Epithelial cell of esophagus (primary cell): ENCODE measurements at regions not wholly inside any gene's neighbourhood (a gene's known extent, or its start where the extent isn't known, plus 50 kb on each side); places are given as distances from the start of the nearest gene placed in this dataset.
A peak's percentile ranks its signal among the peaks of the same experiment; 100 is the strongest.
"Not testable (repeated sequence)": the region's sequence is repeated elsewhere in the genome, so short reads cannot be mapped to it uniquely, and the experiment has no call there.

Experiments used
- DNase-seq: peaks from one replicate; pipeline ENCODE4 v3.0.0; 2010; ENCODE audit warnings: low read depth
- H3K4me3 ChIP-seq: 2 replicates; pipeline ENCODE4 v1.5.1; 2011; ENCODE audit warnings: mild to moderate bottlenecking, low read length, control low read depth
- TF ChIP-seq, protein P1 (sequence below): IDR thresholded peaks from 2 replicates; pipeline ENCODE4 v1.5.1; 2011; ENCODE audit warnings: low read depth, mild to moderate bottlenecking, low read length, control low read depth, inconsistent platforms; ENCODE audit not compliant: insufficient read depth; ENCODE audit errors: missing control alignments

DNA sequence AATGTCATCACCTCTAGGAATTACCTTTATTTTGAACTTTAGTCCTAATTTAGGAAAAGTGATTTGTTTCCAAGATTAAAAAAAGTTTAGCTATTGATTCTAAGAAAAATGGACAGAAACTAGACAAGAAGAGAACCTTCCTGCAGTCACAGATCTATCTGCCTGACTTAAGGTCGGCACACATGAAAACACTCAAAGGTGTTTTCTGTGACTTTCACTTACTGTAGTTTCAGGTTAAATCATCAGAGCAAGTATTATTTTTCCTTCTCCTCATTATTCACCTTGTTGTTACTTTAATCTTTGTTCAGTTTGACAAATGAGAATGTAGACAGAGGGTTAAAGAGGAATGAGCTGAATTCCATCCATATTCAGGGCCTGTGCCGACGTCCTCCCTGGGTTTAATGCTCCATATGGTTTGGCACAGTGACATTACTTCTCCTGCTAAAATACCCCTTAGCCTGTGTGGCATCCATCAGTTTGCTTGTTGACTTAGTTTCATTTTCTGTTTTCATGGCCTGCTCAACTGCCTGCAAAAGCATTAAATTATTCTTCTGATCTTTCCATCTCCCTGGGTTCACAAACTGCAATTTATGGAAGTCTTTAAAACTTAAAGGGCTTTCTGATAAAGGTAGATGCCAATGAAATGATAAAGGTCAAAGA, 352.7 kb downstream of the NKX6-1 start:
- DNase-seq = no peak
- TF ChIP-seq, protein P1, sequence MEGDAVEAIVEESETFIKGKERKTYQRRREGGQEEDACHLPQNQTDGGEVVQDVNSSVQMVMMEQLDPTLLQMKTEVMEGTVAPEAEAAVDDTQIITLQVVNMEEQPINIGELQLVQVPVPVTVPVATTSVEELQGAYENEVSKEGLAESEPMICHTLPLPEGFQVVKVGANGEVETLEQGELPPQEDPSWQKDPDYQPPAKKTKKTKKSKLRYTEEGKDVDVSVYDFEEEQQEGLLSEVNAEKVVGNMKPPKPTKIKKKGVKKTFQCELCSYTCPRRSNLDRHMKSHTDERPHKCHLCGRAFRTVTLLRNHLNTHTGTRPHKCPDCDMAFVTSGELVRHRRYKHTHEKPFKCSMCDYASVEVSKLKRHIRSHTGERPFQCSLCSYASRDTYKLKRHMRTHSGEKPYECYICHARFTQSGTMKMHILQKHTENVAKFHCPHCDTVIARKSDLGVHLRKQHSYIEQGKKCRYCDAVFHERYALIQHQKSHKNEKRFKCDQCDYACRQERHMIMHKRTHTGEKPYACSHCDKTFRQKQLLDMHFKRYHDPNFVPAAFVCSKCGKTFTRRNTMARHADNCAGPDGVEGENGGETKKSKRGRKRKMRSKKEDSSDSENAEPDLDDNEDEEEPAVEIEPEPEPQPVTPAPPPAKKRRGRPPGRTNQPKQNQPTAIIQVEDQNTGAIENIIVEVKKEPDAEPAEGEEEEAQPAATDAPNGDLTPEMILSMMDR = no peak
- no peak overlapping the region for H3K4me3 ChIP-seq

- TF ChIP-seq, protein P1 = no peak
- no peak overlapping the region for H3K4me3 ChIP-seq
- no peak for DNase-seq
Observed at GRCh38 chr4:84145176-84145575, 353.9 kb downstream of the NKX6-1 start.

DNA sequence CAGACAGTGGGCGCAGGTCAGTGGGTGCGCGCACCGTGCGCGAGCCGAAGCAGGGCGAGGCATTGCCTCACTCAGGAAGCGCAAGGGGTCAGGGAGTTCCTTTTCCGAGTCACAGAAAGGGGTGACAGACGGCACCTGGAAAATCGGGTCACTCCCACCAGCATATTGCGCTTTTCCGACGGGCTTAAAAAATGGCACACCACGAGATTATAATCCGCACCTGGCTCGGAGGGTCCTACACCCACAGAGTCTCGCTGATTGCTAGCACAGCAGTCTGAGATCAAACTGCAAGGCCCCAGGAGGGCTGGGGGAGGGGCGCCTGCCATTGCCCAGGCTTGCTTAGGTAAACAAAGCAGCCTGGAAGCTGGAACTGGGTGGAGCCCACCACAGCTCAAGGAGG, 372.2 kb downstream of the NKX6-1 start:
- peak overlapping the region; percentile 10 for H3K4me3 ChIP-seq

GRCh38 chr4:84126061-84126787, 372.9 kb downstream of the NKX6-1 start:
- no peak for DNase-seq
- TF ChIP-seq, protein P1 = no peak
- no peak overlapping the region for H3K4me3 ChIP-seq

More for the DNA sequence above, 372.2 kb downstream of the NKX6-1 start:
- DNase-seq = peak; percentile 14

DNA sequence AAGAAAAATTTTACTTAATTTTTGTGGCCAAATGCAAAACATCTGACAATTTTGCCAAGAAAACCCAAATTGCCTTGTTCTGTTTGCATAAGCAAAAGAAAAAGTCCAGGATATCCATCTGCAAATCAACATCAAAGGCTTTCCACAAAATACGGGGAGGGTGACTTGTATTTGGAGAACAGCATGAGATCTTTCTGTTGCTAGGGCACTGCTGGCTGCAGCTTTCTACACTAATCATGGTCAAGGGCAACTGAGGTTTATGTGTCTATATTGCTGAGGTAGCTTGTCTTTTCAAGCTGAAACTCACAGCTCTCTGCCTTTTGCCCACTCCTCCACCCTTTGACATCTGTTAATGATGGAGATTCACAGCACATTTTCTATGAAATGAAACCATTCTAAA, 389.1 kb downstream of the NKX6-1 start:
- no peak for DNase-seq
- no peak overlapping the region for H3K4me3 ChIP-seq
- TF ChIP-seq, protein P1 = no peak

DNA sequence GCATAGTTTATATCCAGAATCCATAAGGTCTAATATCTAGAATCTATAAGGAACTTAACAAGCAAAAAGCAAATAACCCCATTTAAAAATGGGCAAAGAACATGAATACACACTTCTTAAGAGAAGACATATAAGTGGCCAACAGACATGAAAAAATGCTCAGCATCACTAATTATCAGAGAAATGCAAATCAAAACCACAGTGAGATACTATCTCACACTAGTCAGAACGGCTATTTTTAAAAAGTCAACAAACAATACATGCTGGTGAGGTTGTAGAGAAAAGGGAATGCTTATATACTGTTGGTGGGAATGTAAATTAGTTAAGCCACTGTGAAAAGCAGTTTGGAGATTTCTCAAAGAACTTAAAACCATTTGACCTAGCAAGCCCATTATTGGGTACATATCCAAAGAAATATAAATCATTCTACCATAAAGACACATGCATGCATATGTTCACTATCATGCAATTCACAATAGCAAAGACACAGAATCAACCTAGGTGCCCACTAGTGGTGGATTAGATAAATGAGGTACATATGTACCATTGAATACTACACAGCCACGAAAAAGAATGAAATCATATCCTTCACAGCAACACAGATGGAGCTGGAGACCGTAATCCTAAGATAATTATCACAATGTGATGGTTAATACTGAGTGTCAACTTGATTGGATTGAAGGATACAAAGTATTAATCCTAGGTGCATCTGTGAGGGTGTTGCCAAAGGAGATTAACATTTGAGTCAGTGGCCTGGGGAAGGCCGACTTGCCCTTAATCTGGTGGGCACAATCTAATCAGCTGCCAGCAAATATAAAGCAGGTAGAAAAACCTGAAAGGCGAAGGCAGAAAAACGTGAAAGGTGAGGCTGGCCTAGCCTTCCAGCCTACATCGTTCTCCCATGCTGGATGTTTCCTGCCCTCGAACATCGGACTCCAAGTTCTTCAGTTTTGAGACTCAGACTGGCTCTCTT, 397.2 kb downstream of the NKX6-1 start:
- not testable (repeated sequence) for DNase-seq, H3K4me3 ChIP-seq

DNA sequence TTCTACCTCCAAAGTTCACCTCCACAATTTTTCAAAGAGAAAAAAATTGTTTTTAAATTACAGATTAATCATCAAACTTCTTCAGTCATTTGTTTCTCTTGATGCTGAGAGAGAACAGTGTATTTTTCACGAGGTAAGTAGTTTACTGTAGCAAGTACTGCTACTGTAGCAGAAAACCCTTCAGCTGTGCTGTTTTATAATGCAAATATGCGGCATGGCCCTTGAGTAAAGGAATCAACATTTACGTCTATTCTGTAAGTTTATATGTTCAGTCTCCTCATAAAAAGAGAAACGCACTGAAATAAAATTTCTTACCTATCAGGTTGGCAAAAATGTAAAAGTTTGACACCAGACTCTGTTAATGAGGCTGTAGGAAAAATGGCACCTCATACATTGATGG, 399.0 kb downstream of the NKX6-1 start:
- no peak for DNase-seq
- no peak overlapping the region for H3K4me3 ChIP-seq
- TF ChIP-seq, protein P1 = no peak

- no peak overlapping the region for H3K4me3 ChIP-seq
- DNase-seq = no peak
- TF ChIP-seq, protein P1 = no peak
Observed at GRCh38 chr4:84099599-84099998, 399.5 kb downstream of the NKX6-1 start.
